Stimulated activated CD4-positive, alpha-beta T cell treated with anti-CD3 and anti-CD28 coated beads, Interleukin-15, amount 100 ng/mL, for 24 hours (primary cell): ENCODE measurements at regions not wholly inside any gene's neighbourhood (a gene's known extent, or its start where the extent isn't known, plus 50 kb on each side); places are given as distances from the start of the nearest gene placed in this dataset.

Experiments
- DNase-seq: peaks from one replicate; pipeline ENCODE4 v3.0.0-alpha.2; 2020

GRCh38 chr2:58917596-58917995, 676.5 kb upstream of the FANCL start:
- DNase-seq, result no peak

GRCh38 chr2:58916063-58916462, 674.9 kb upstream of the FANCL start:
- DNase-seq, result no peak

- no peak for DNase-seq
These were observed 673.8 kb upstream of the FANCL start for GRCh38 chr2:58914733-58915505.

DNA sequence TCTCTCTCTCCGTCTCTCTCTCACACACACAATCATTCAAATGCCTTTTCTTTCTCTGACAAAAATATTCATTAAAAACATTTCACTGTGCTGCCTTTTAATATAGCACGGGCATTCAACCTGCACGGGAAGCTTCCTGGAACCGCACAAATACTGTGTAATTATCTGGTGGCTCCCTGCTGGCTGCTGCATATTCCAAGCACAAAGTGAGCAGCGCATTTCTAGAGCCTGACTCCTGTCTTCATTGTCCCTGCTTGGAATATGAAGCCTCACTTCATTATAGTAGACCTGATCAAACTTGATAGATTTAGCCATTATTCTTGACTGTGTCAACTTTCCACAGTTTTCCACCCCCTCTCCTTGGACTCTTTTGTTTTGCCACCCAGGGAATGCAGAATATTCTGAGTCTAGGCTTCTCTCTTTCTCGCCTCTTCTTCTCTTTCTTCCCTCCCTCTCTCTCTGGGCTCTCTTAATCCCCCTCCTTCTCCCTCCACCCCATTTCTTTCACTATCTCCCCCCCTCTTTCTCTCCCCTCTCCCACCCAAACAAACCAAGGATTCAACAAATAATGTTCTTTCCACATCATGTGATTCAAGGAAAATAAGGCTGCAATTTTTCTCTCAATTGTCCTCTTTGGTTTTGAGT, 672.1 kb upstream of the FANCL start:
- no peak for DNase-seq

- DNase-seq, result no peak
These were observed 670.8 kb upstream of the FANCL start for GRCh38 chr2:58911877-58912276.

GRCh38 chr2:58908501-58909154, 667.5 kb upstream of the FANCL start:
- no peak for DNase-seq

GRCh38 chr2:58907644-58908043, 666.5 kb upstream of the FANCL start:
- no peak for DNase-seq

DNA sequence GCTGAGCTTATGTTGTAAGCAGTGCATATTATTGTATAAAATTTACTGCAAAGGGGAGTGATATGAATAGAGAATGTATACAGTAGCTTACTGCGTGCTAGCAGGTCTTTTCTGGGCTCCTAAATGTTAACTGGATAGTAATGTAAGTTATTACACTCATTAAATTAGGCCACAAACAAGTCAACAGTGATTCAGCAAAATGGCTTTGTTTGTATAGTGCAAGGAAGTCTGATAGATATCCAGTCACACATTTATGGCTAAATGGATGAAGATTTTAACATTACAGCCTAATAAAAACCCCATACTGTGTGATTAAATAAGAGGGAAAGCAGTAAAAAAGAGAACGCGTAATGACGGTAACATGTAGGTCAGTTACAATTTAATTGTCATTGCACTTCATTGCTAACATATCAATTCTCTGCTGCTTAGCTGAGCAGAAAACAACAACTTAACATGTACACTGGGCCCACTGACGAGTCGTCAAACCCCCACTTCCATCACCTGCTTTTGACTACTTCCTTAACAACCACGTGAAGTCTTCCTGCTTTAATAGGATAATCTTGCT, 665.0 kb upstream of the FANCL start:
- DNase-seq, result no peak

DNA sequence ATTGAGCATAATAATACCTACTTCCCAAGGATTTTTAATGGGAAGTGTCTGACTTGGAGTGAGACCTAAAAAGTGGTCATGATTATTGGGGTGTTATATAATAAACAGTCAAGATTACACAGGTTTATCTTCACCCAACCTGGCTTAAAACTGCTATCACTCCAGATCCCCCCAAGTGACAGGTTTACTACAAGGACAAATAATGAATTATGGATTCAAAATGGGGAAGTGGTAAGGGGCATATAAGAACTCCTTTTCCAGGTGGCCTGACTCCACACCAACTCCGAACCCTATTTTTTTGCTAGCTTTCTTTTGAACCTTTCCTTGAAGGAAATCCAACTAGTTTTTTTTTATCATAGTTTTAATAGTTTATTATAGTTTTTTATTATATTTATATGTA, 663.0 kb upstream of the FANCL start:
- DNase-seq, result no peak

GRCh38 chr2:58903427-58903826, 662.3 kb upstream of the FANCL start:
- no peak for DNase-seq

- no peak for DNase-seq
These were observed 659.3 kb upstream of the FANCL start for GRCh38 chr2:58900246-58901027.

- DNase-seq, result no peak
These were observed 658.6 kb upstream of the FANCL start for GRCh38 chr2:58899692-58900091.

DNA sequence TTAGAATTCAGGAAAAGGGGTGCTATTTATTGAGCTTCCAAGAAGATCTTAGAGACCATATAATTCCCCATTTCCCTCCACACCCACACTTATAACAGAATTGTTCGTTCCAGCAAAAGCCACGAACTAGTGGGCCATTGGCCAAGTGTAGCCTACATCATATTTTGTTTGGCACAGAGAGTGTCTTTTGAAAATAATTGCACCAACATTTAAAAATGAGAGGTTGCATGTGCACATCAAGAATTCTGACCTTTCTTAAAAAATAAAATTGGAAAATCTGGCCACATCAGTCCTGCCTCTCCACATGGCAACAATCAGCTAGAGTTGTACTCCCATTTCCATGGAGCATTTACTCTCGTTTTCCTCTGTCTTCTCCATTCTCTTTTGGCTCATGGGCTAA, 655.5 kb upstream of the FANCL start:
- no peak for DNase-seq

GRCh38 chr2:58895857-58896256, 654.7 kb upstream of the FANCL start:
- no peak for DNase-seq

GRCh38 chr2:58893656-58894351, 652.7 kb upstream of the FANCL start:
- DNase-seq, result no peak

- DNase-seq, result no peak
These were observed 650.8 kb upstream of the FANCL start for GRCh38 chr2:58891828-58892377.

- DNase-seq, result no peak
These were observed 649.9 kb upstream of the FANCL start for GRCh38 chr2:58890865-58891525.

DNA sequence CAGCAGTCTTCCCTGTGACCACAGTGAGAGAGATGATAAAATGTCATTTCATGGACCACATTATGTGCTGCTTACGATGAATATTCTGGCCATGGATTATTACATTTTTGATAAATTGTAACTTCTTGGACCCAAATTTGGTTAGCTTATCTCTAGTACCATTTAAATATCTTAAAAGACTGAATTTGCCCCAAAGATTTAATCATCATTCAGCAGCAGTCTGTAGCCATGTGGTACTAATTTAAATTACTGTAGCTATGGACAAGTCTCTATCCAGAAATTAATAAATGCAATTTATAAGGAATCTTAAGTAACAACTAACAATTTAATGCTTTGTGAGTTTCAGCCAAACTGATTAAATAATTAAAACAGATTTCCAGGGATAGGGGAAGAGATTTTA, 644.9 kb upstream of the FANCL start:
- DNase-seq, result no peak

DNA sequence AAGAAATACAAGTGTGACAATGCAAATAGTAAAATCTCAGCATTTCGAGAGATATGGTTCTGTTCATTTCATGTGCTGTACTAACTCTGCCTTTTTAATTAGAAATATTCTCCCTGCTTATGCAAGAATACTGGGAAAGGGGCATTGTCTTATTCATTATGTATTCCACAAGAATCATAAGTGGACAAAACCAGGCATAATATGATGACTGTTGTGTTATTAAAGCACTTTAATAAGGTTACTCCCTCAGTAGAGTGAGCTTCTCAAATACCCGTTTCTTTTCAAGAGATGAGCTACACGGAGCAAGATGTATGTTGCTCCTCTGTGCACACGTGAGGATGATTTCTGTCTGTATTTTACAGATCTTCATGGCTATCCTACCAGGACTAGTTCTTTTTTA, 638.7 kb upstream of the FANCL start:
- DNase-seq, result no peak

- DNase-seq, result no peak
These were observed 637.7 kb upstream of the FANCL start for GRCh38 chr2:58878778-58879177.

DNA sequence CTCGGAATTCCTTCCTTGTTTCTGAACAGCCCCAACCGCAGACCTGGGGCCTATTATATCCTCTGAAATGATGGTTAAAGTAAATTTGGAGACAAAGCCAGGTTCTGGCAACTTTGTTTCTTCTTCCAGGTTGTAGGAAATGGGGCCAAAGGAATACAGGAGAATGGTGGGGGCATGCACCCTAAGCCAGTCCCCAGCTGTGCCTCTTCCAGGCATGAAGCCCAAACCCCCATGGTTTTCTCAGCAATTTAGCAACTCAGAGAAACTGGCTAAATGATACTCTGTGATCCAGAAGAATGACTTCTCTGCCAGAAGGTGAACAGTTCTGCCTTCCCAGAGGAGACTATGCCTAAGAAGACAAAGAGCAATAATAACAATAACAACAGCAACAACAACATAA, 635.0 kb upstream of the FANCL start:
- DNase-seq, result no peak

DNA sequence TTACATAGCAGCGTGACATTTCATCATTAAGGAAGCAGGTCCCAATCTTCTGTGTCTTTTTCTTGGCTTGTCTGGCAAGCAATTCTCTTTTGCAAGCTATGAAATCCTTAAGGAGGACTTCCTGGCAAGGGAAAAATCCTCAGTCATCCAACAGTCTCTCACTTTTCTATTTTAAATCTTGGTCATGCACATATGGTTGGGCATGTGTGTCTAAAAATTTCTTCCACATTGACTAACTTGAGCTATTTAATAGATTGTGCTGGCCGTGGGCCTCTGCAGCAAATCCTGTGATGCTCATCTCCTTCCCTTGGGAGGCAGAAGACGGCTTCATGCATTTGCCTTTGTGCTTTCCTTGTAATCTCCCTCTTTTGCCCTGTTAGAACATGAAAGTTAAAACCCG, 634.3 kb upstream of the FANCL start:
- DNase-seq, result no peak
